ENCODE measurements at regions not wholly inside any gene's neighbourhood (a gene's known extent, or its start where the extent isn't known, plus 50 kb on each side); places are given as distances from the start of the nearest gene placed in this dataset.

GRCh38 chr7:106775975-106776607, 89.0 kb upstream of the PIK3CG start:
- TF ChIP-seq POLR2A (IDR thresholded peaks at IDR 0.05; ENCODE audit: low read depth, low read length) (no peak), POLR2AphosphoS5 (IDR thresholded peaks at IDR 0.05; ENCODE audit: low read depth, low read length) (no peak)
